Astrocyte (in vitro differentiated cells and primary cell): ENCODE measurements at regions not wholly inside any gene's neighbourhood (a gene's known extent, or its start where the extent isn't known, plus 50 kb on each side); places are given as distances from the start of the nearest gene placed in this dataset.
A peak's percentile ranks its signal among the peaks of the same experiment; 100 is the strongest.

Experiments
- DNase-seq: peaks from one replicate; pipeline ENCODE4 v3.0.0-alpha.2; 2010; ENCODE audit warnings: low read depth
- FAIRE-seq: peaks from 2 replicates; lab custom pipeline; 2011; peaks lifted over from hg19 to GRCh38; lab: Jason Lieb, UNC
- H2AFZ ChIP-seq: 2 replicates; pipeline ENCODE4 v1.6.0; 2012; ENCODE audit warnings: low read depth, low read length, inconsistent platforms
- H3K27ac ChIP-seq: 2 replicates; pipeline ENCODE4 v1.5.1; 2011; ENCODE audit warnings: low read depth, low read length, inconsistent platforms
- H3K27me3 ChIP-seq: 2 replicates; pipeline ENCODE4 v1.6.0; 2011; ENCODE audit warnings: low read length, inconsistent platforms; ENCODE audit not compliant: insufficient read depth
- H3K36me3 ChIP-seq: 2 replicates; pipeline ENCODE4 v1.5.1; 2011; ENCODE audit warnings: low read length, inconsistent platforms; ENCODE audit not compliant: insufficient read depth
- H3K4me1 ChIP-seq: 2 replicates; pipeline ENCODE4 v1.5.1; 2011; ENCODE audit warnings: low read length, inconsistent platforms; ENCODE audit not compliant: insufficient read depth
- H3K4me2 ChIP-seq: 2 replicates; pipeline ENCODE4 v1.6.0; 2012; ENCODE audit warnings: low read length, inconsistent platforms
- H3K4me3 ChIP-seq: 2 replicates; pipeline ENCODE4 v1.5.1; 2011; ENCODE audit warnings: low read depth, mild to moderate bottlenecking, low read length, inconsistent platforms; ENCODE audit not compliant: insufficient read depth
- H3K79me2 ChIP-seq: 2 replicates; pipeline ENCODE4 v1.6.0; 2012; ENCODE audit warnings: mild to moderate bottlenecking, low read length, inconsistent platforms; ENCODE audit not compliant: insufficient read depth
- H3K9ac ChIP-seq: 2 replicates; pipeline ENCODE4 v1.6.0; 2012; ENCODE audit warnings: mild to moderate bottlenecking, low read length, inconsistent platforms
- H3K9me3 ChIP-seq: 2 replicates; pipeline ENCODE4 v1.5.1; 2012; ENCODE audit warnings: low read depth, mild to moderate bottlenecking, low read length, inconsistent platforms; ENCODE audit not compliant: insufficient read depth
- H4K20me1 ChIP-seq: 2 replicates; pipeline ENCODE4 v1.6.0; 2012; ENCODE audit warnings: low read length, inconsistent platforms; ENCODE audit not compliant: insufficient read depth
- H3K27ac Mint-ChIP-seq: one replicate; pipeline ENCODE4 v1.8.0; 2021; ENCODE audit warnings: mild to moderate bottlenecking, mixed read lengths; ENCODE audit not compliant: unreplicated experiment
- H3K27me3 Mint-ChIP-seq: one replicate; pipeline ENCODE4 v1.8.0; 2021; ENCODE audit warnings: low read depth, mixed read lengths; ENCODE audit not compliant: unreplicated experiment
- H3K36me3 Mint-ChIP-seq: one replicate; pipeline ENCODE4 v1.8.0; 2021; ENCODE audit warnings: low read depth, mixed read lengths; ENCODE audit not compliant: unreplicated experiment
- H3K4me1 Mint-ChIP-seq: one replicate; pipeline ENCODE4 v1.8.0; 2021; ENCODE audit warnings: low read depth, mixed read lengths; ENCODE audit not compliant: unreplicated experiment
- H3K4me3 Mint-ChIP-seq: one replicate; pipeline ENCODE4 v1.8.0; 2021; ENCODE audit warnings: mild to moderate bottlenecking, moderate library complexity, mixed read lengths; ENCODE audit not compliant: unreplicated experiment
- H3K9me3 Mint-ChIP-seq: one replicate; pipeline ENCODE4 v1.8.0; 2021; ENCODE audit warnings: mild to moderate bottlenecking, mixed read lengths; ENCODE audit not compliant: unreplicated experiment
- CTCF ChIP-seq: IDR thresholded peaks from 2 replicates; pipeline ENCODE4 v1.5.1; 2011; ENCODE audit warnings: low read depth, mild to moderate bottlenecking, inconsistent platforms, low read length, moderate library complexity; ENCODE audit not compliant: insufficient read depth
- EZH2 ChIP-seq: IDR thresholded peaks from 2 replicates; pipeline ENCODE4 v1.6.1; 2012; ENCODE audit warnings: mild to moderate bottlenecking, low read length, inconsistent platforms; ENCODE audit not compliant: insufficient read depth

GRCh38 chr4:64156253-64156652, 253.0 kb downstream of the TECRL start:
- TF ChIP-seq EZH2, result no peak
- no peak for TF ChIP-seq CTCF
- no peak for DNase-seq
- no peaks in the 10 kb centered on the region for H3K36me3 Mint-ChIP-seq
- H2AFZ ChIP-seq, result no peak overlapping the region
- no peaks in the 10 kb centered on the region for H3K9me3 ChIP-seq
- H3K27me3 Mint-ChIP-seq, result no peaks in the 10 kb centered on the region
- no peak for FAIRE-seq
- no peak overlapping the region for H3K9ac ChIP-seq
- H3K27ac ChIP-seq, result no peak overlapping the region
- no peak overlapping the region for H3K4me2 ChIP-seq
- no peaks in the 10 kb centered on the region for H3K79me2 ChIP-seq
- no peaks in the 10 kb centered on the region for H4K20me1 ChIP-seq
- H3K4me3 Mint-ChIP-seq, result no peak overlapping the region
- H3K9me3 Mint-ChIP-seq, result no peaks in the 10 kb centered on the region
- H3K36me3 ChIP-seq, result no peaks in the 10 kb centered on the region
- H3K27me3 ChIP-seq, result no peaks in the 10 kb centered on the region
- no peak overlapping the region for H3K4me3 ChIP-seq
- no peaks in the 10 kb centered on the region for H3K4me1 Mint-ChIP-seq
- H3K4me1 ChIP-seq, result no peaks in the 10 kb centered on the region
- no peak overlapping the region for H3K27ac Mint-ChIP-seq

GRCh38 chr4:64146030-64146429, 263.2 kb downstream of the TECRL start:
- no peak for FAIRE-seq
- H3K4me3 ChIP-seq, result no peak overlapping the region

More at GRCh38 chr4:64146030-64146429, 263.2 kb downstream of the TECRL start:
- Histone ChIP-seq H3K4me1 (no peaks in the 10 kb centered on the region), H3K79me2 (no peaks in the 10 kb centered on the region), H4K20me1 (no peaks in the 10 kb centered on the region), H3K9ac (no peak overlapping the region), H3K36me3 (no peaks in the 10 kb centered on the region), H3K4me2 (no peak overlapping the region), H3K9me3 (no peaks in the 10 kb centered on the region), H3K27ac (no peak overlapping the region), H2AFZ (no peak overlapping the region), H3K27me3 (no peaks in the 10 kb centered on the region)
- no peak overlapping the region for H3K4me3 Mint-ChIP-seq
- H3K4me1 Mint-ChIP-seq, result peaks cover 3% of the 10 kb centered on the region
- DNase-seq, result no peak
- H3K27me3 Mint-ChIP-seq, result no peaks in the 10 kb centered on the region
- H3K36me3 Mint-ChIP-seq, result no peaks in the 10 kb centered on the region
- TF ChIP-seq EZH2, result no peak
- no peak for TF ChIP-seq CTCF
- peaks cover 15% of the 10 kb centered on the region for H3K9me3 Mint-ChIP-seq
- peak overlapping the region; percentile 38 for H3K27ac Mint-ChIP-seq
